A549 (cell line): ENCODE measurements at regions not wholly inside any gene's neighbourhood (a gene's known extent, or its start where the extent isn't known, plus 50 kb on each side); places are given as distances from the start of the nearest gene placed in this dataset.

Experiments
- CBX8 ChIP-seq: fragments of 200-600 bp; sonication (generic); IDR thresholded peaks from 2 replicates; pipeline ENCODE4 v1.6.1; 2016
- CTCF ChIP-seq: fragments of >200 bp; sonication (Bioruptor Twin); formaldehyde crosslinking; IDR thresholded peaks from 3 replicates; pipeline ENCODE4 v1.5.1; 2016
- KDM1A ChIP-seq: fragments of 200-600 bp; sonication (generic); IDR thresholded peaks from 2 replicates; pipeline ENCODE4 v1.6.1; 2016; ENCODE audit warnings: low read depth, mild to moderate bottlenecking
- POLR2A ChIP-seq: IDR thresholded peaks from 2 replicates; pipeline ENCODE4 v1.6.1; 2012; ENCODE audit warnings: mild to moderate bottlenecking, low read length
- POLR2AphosphoS2 ChIP-seq: conservative IDR thresholded peaks from 2 replicates; pipeline ENCODE4 v1.6.1; 2012; ENCODE audit warnings: low read length, improper control_type of control experiment, inconsistent platforms
- REST ChIP-seq: fragments of 200-600 bp; sonication (generic); IDR thresholded peaks from 2 replicates; pipeline ENCODE4 v1.6.1; 2016; ENCODE audit warnings: antibody characterized with exemption, mild to moderate bottlenecking, moderate library complexity

DNA sequence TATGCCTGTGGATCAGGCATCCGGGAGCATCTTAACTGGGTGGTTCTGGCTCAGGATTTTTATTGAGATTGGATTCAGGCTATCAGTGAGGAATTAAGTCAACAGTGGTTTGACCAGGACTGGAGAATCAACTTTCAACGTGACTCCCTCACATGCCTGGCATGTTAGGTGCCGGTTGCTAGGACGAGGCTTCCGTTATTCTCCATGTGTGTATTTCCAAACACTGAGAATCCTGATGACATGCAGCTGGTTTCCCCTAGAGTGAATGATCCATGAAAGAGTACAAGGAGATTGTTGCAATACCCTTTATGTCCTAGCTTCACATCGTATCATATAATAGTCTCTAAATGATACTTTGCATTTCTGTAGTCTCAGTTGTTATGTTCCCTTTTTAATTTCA is 529.2 kb downstream of the ANXA1 start:
- TF ChIP-seq POLR2A (no peak), CTCF (no peak), CBX8 (no peak), REST (no peak), POLR2AphosphoS2 (no peak), KDM1A (no peak)
